Stimulated activated CD4-positive, alpha-beta T cell treated with anti-CD3 and anti-CD28 coated beads, Interleukin-15, amount 100 ng/mL, for 48 hours (primary cell): ENCODE measurements at regions not wholly inside any gene's neighbourhood (a gene's known extent, or its start where the extent isn't known, plus 50 kb on each side); places are given as distances from the start of the nearest gene placed in this dataset.
"Not testable (repeated sequence)": the region's sequence is repeated elsewhere in the genome, so short reads cannot be mapped to it uniquely, and the experiment has no call there.

ENCODE experiments used
- DNase-seq, 2 donors: peaks; one replicate each; pipeline ENCODE4 v3.0.0-alpha.2; 2020; ENCODE audit warnings: low read depth in 2 of 2

GRCh38 chr17:33896263-33896662 lies 358.8 kb upstream of the CCL2 start:
- DNase-seq, result no peak

- DNase-seq, result no peak
These were observed 354.0 kb upstream of the CCL2 start for GRCh38 chr17:33901085-33901484.

GRCh38 chr17:33902901-33903449 lies 352.1 kb upstream of the CCL2 start:
- no peak for DNase-seq

- DNase-seq, result no peak
These were observed 350.6 kb upstream of the CCL2 start for GRCh38 chr17:33904476-33904875.

- no peak for DNase-seq
These were observed 349.7 kb upstream of the CCL2 start for GRCh38 chr17:33905338-33905800.

- no peak for DNase-seq
These were observed 346.6 kb upstream of the CCL2 start for GRCh38 chr17:33908363-33909064.

- DNase-seq, result no peak
These were observed 344.8 kb upstream of the CCL2 start for GRCh38 chr17:33910200-33910857.

- DNase-seq, result no peak
These were observed 341.0 kb upstream of the CCL2 start for GRCh38 chr17:33914125-33914524.

- DNase-seq, result no peak
These were observed 332.1 kb upstream of the CCL2 start for GRCh38 chr17:33922971-33923370.

- DNase-seq, result no peak
These were observed 331.0 kb upstream of the CCL2 start for GRCh38 chr17:33924104-33924503.

GRCh38 chr17:33925649-33926048 lies 329.4 kb upstream of the CCL2 start:
- no peak for DNase-seq

GRCh38 chr17:33927732-33928133 lies 327.4 kb upstream of the CCL2 start:
- no peak for DNase-seq

- DNase-seq, result no peak
These were observed 325.8 kb upstream of the CCL2 start for GRCh38 chr17:33929181-33929724.

GRCh38 chr17:33931148-33931814 lies 323.8 kb upstream of the CCL2 start:
- DNase-seq, result not testable (repeated sequence)

GRCh38 chr17:33932996-33933395 lies 322.1 kb upstream of the CCL2 start:
- DNase-seq, result no peak

- DNase-seq, result no peak
These were observed 321.5 kb upstream of the CCL2 start for GRCh38 chr17:33933576-33933975.

GRCh38 chr17:33934696-33935095 lies 320.4 kb upstream of the CCL2 start:
- DNase-seq, result no peak

- no peak for DNase-seq
These were observed 319.3 kb upstream of the CCL2 start for GRCh38 chr17:33935822-33936221.

GRCh38 chr17:33936764-33937163 lies 318.3 kb upstream of the CCL2 start:
- DNase-seq, result no peak

GRCh38 chr17:33939959-33940358 lies 315.1 kb upstream of the CCL2 start:
- no peak for DNase-seq

- DNase-seq, result no peak
These were observed 314.2 kb upstream of the CCL2 start for GRCh38 chr17:33940769-33941370.

GRCh38 chr17:33941744-33942143 lies 313.3 kb upstream of the CCL2 start:
- no peak for DNase-seq
